ENCODE measurements at regions not wholly inside any gene's neighbourhood (a gene's known extent, or its start where the extent isn't known, plus 50 kb on each side); places are given as distances from the start of the nearest gene placed in this dataset.

GRCh38 chr5:4079831-4080230 lies 484.2 kb downstream of the IRX1 start:
- Mint-ChIP-seq H3K9me3 (peaks cover 15 to 33% of the 10 kb centered on the region in 2 donors), H3K27ac (no peak overlapping the region), H3K36me3 (peaks cover 8 to 16% of the 10 kb centered on the region in 2 donors)
- ATAC-seq (no peak), DNase-seq (ENCODE audit: low spot score in 2 of 2) (no peak)

GRCh38 chr5:4080370-4080769 lies 484.7 kb downstream of the IRX1 start:
- Mint-ChIP-seq H3K27ac (no peak overlapping the region), H3K36me3 (peaks cover 8 to 16% of the 10 kb centered on the region in 2 donors), H3K9me3 (peaks cover 15 to 29% of the 10 kb centered on the region in 2 donors)
- ATAC-seq = no peak
- no peak for DNase-seq (ENCODE audit: low spot score in 2 of 2)

- Mint-ChIP-seq H3K36me3 (peaks cover 8 to 16% of the 10 kb centered on the region in 2 donors), H3K27ac (no peak overlapping the region), H3K9me3 (peaks cover 15 to 24% of the 10 kb centered on the region in 2 donors)
- DNase-seq (ENCODE audit: low spot score in 2 of 2) (no peak), ATAC-seq (no peak)
These were observed 485.4 kb downstream of the IRX1 start for GRCh38 chr5:4081059-4081458.

DNA sequence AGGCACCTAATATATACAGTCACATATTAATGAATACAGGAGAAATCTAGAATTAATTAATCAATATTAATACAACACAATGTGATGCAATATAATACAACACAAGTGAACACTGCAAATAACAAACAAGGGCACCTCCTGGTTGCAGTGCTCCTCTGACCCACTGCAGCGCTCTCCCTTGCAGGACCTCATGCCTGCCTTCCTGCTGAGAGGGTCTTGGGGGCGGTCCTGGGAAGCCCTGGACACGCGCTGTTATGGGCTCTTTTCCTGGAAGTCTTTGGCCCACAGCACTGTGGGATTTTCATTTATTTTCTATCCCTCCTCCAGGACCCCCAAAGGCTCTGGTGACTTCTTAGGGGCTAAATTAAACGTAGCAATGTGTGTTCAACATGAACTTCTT lies 485.8 kb downstream of the IRX1 start:
- peaks cover 8 to 16% of the 10 kb centered on the region in 2 donors for H3K36me3 Mint-ChIP-seq
- peaks cover 15 to 21% of the 10 kb centered on the region in 2 donors for H3K9me3 Mint-ChIP-seq
- H3K27ac Mint-ChIP-seq = no peak overlapping the region
- ATAC-seq = no peak
- no peak for DNase-seq (ENCODE audit: low spot score in 2 of 2)

DNA sequence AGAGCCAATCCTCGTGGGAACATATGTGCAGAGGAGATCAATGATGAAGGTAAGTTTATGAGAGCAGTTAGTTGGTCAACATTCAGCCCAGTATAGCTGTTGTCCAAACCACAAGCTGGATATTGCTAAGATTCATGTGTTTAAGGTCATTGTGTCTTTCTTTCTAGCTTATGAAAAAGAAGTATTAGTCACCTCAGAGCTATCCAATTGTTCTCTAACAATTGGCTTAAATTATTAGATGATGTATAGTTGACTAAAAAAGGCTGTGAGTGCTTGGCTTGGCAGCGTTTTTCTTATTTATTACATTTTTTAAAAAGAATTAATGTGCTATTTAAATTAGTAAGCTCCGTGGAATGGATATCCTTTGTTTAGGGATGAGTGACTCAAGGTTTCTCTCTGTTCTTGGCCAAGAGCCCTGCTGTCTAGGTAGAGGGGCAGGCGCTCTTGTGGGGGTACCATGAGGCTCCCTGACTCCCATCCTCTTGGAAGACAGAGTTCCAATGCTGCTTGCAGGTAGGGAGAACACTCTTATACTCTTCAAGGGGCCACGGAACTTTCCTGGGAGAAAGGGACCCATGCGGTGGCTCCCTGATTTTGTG lies 487.4 kb downstream of the IRX1 start:
- no peak for DNase-seq (ENCODE audit: low spot score in 2 of 2)

GRCh38 chr5:4083591-4084337 lies 488.1 kb downstream of the IRX1 start:
- no peak for DNase-seq (ENCODE audit: low spot score in 2 of 2)

More for the DNA sequence above, 487.4 kb downstream of the IRX1 start:
- H3K36me3 Mint-ChIP-seq = peaks cover 8 to 10% of the 10 kb centered on the region in 2 donors
- H3K9me3 Mint-ChIP-seq = peaks cover 11% of the 10 kb centered on the region in 2 donors
- no peak for ATAC-seq
- no peak overlapping the region for H3K27ac Mint-ChIP-seq

GRCh38 chr5:4086081-4086480 lies 490.4 kb downstream of the IRX1 start:
- H3K36me3 Mint-ChIP-seq = no peaks in the 10 kb centered on the region
- no peak for ATAC-seq
- peaks cover 0 to 5% of the 10 kb centered on the region in 2 donors for H3K9me3 Mint-ChIP-seq

More at GRCh38 chr5:4083591-4084337, 488.1 kb downstream of the IRX1 start:
- peaks cover 11% of the 10 kb centered on the region in 2 donors for H3K9me3 Mint-ChIP-seq
- H3K36me3 Mint-ChIP-seq = peaks cover 8 to 10% of the 10 kb centered on the region in 2 donors
- H3K27ac Mint-ChIP-seq = no peak overlapping the region
- no peak for ATAC-seq

GRCh38 chr5:4087110-4087509 lies 491.5 kb downstream of the IRX1 start:
- Mint-ChIP-seq H3K27ac (no peak overlapping the region), H3K9me3 (peaks cover 0 to 4% of the 10 kb centered on the region in 2 donors), H3K36me3 (no peaks in the 10 kb centered on the region)
- ATAC-seq (no peak), DNase-seq (ENCODE audit: low spot score in 2 of 2) (no peak)

More at GRCh38 chr5:4086081-4086480, 490.4 kb downstream of the IRX1 start:
- no peak overlapping the region for H3K27ac Mint-ChIP-seq
- DNase-seq (ENCODE audit: low spot score in 2 of 2) = no peak

DNA sequence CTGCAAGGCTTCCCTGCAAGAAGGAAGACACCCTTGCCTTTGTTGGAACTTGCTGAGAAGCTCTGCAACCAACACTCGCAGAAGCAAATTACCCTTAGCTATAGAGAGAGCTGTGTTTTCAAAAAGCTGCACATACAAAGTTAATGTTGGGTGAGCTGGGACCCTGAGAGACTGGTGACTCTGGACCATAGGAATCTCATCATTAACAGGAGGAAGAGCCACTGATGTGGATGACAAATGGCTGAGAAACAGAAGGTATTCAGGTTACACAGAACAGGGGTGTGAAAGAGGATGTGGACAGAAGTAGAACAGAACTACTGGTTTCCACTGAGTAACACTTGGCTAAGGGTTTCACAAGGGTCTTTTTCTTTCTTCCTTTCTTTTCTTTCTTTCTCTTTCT lies 493.5 kb downstream of the IRX1 start:
- Mint-ChIP-seq H3K27ac (no peak overlapping the region), H3K36me3 (no peaks in the 10 kb centered on the region), H3K9me3 (peaks cover 7 to 10% of the 10 kb centered on the region in 2 donors)
- DNase-seq (ENCODE audit: low spot score in 2 of 2) (no peak), ATAC-seq (no peak)

DNA sequence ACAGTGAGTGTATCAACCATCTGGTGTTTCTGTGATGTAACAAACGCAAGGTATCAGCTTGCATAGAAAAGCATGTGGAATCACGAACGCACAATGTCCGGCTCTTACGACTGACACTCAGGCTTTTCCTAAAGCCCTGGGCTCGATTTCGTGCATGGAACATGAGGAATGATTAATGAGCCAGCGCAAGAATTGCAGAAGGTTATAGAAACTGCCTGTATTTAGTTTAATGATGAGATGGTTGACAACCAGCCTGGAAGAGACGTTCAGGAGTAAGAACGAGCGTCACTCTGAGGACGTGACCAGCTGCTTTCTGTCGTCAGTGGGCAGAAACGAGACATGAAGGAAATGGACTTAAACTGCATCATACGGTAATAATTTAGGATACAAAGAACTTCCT lies 497.6 kb downstream of the IRX1 start:
- H3K36me3 Mint-ChIP-seq = no peaks in the 10 kb centered on the region
- DNase-seq (ENCODE audit: low spot score in 2 of 2) (no peak), ATAC-seq (no peak)
- H3K9me3 Mint-ChIP-seq = peaks cover 21 to 24% of the 10 kb centered on the region in 2 donors
- H3K27ac Mint-ChIP-seq = no peak overlapping the region

DNA sequence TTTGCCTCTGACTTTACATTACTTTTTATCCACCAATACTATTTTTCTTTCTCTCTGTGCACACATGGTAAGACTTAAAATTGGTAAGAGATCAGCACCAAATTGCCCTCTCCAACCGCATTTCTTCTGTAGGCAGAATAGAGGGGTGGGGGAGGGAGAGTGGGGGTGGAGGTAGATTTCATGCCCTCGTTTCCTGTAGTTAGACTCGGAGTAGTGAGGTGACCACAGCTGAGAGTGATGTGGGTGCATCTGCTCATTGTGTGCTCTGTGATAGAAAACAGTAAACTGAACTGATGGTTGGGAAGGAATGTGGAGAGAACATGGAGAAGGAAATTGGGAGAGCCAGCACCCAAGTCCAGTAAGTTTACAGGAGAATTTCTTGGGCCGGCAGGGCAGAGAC lies 498.3 kb downstream of the IRX1 start:
- no peaks in the 10 kb centered on the region for H3K36me3 Mint-ChIP-seq
- peaks cover 21 to 24% of the 10 kb centered on the region in 2 donors for H3K9me3 Mint-ChIP-seq
- DNase-seq (ENCODE audit: low spot score in 2 of 2) = no peak
- H3K27ac Mint-ChIP-seq = no peak overlapping the region
- ATAC-seq = no peak

DNA sequence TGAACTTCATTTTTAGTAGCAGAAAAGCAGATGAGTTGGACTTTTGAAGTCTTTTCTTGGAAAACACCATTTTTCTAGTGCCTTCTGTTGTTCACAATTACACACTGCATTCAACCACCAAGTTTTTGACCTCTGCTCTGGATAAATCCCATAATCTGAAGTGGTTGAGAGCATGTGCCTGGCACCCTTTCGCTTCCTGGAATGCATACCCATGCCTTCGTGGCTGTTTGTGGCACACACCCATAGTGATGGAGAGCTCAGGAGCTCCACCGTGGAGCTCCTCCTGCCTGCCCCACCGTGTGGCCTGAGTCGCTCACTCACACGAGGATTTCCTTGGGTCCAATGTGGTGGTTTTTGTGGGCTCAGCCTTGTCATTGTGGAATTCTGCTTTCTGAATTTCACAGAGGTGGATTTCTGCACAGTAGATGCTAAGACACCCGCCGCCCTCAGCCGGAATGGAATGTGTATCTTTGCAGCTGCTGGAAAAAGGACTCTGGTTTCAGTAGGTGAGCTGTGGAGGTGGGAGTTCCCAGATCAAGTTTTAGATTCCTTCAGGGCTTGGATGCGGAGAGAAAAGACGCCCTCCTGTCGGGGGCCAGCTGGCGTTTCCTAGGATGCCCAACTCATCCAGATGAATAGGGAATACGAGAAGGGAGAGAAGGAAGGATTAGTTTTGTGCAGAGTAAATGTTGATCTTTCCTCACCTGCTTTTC lies 500.4 kb downstream of the IRX1 start:
- Mint-ChIP-seq H3K9me3 (peaks cover 20 to 21% of the 10 kb centered on the region in 2 donors), H3K36me3 (no peaks in the 10 kb centered on the region), H3K27ac (no peak overlapping the region)
- DNase-seq (ENCODE audit: low spot score in 2 of 2) = no peak
- ATAC-seq = no peak

- ATAC-seq (no peak), DNase-seq (ENCODE audit: low spot score in 2 of 2) (no peak)
- H3K9me3 Mint-ChIP-seq = peaks cover 20 to 21% of the 10 kb centered on the region in 2 donors
- H3K36me3 Mint-ChIP-seq = no peaks in the 10 kb centered on the region
- H3K27ac Mint-ChIP-seq = no peak overlapping the region
These were observed 501.6 kb downstream of the IRX1 start for GRCh38 chr5:4097199-4097598.

DNA sequence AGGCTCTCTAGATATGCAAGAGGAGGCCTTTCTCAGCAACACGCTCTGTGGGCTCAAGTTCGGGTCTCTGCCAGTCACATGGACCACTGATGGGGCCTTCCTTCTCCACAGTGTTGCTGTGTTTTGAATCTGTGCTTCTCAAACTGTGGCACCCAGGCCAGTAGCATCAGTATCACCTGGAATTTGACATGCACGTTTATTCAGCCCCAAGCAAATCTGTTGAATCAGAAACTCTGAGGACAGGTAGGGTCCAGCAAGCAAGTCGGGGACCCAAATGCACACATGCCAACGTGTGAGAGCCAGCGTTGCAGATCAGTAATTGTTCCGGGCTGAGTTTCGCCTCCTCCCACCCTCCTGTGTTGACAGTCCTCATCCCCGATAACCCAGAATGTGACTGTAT lies 502.6 kb downstream of the IRX1 start:
- Mint-ChIP-seq H3K36me3 (no peaks in the 10 kb centered on the region), H3K9me3 (peaks cover 17 to 19% of the 10 kb centered on the region in 2 donors), H3K27ac (no peak overlapping the region)
- ATAC-seq = no peak
- DNase-seq (ENCODE audit: low spot score in 2 of 2) = no peak

DNA sequence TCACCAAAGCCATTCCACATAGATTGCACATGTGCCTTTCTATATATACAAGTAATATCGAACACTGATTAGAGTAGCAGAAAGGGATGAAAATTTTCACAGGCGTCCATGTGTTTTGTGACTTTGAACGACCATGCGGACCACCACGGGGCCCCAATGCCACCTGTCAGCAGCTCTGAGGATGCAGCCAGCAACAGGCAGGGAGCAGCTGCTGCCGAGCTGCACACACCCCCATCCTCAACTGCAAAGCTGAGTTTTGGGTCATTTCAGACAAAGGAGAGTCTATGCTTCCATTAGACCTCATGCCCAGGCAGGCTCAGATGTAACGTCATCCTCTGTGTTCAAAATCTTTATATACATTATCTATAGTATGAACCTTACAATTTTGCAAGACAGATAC lies 503.8 kb downstream of the IRX1 start:
- Mint-ChIP-seq H3K9me3 (peaks cover 10 to 11% of the 10 kb centered on the region in 2 donors), H3K36me3 (no peaks in the 10 kb centered on the region), H3K27ac (no peak overlapping the region)
- ATAC-seq = no peak
- DNase-seq (ENCODE audit: low spot score in 2 of 2) = no peak

DNA sequence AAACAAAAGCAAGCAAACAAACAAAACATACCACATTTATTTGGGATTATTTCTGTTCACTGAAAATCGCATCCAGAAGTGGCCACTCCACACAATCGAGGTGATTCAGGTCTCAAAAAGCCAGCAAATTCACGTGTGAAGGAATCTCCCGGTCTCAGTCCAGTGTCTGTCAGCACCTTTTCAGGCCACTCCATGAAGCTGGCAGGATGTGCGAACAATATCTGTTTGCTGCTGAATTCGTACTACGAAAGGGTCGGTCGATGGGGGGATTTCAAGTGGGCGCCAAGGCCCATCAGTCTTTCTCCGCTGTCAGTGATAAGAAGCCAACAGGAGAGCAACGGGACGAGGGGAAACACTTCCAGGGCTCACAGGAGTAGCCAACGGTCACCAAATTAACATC lies 505.1 kb downstream of the IRX1 start:
- DNase-seq (ENCODE audit: low spot score in 2 of 2) (no peak), ATAC-seq (no peak)
- peaks cover 3 to 5% of the 10 kb centered on the region in 2 donors for H3K9me3 Mint-ChIP-seq
- no peak overlapping the region for H3K27ac Mint-ChIP-seq
- H3K36me3 Mint-ChIP-seq = no peaks in the 10 kb centered on the region

- ATAC-seq (no peak), DNase-seq (ENCODE audit: low spot score in 2 of 2) (no peak)
- Mint-ChIP-seq H3K9me3 (peaks cover 0 to under 1% of the 10 kb centered on the region in 2 donors), H3K36me3 (no peaks in the 10 kb centered on the region), H3K27ac (no peak overlapping the region)
These were observed 505.6 kb downstream of the IRX1 start for GRCh38 chr5:4101189-4101588.

Measured in activated naive CD4-positive, alpha-beta T cell treated with anti-CD3 and anti-CD28 coated beads, Interleukin-2, amount 50 U/mL, for 72 hours (primary cell).